Bronchial epithelial cell (primary cell): ENCODE measurements at regions not wholly inside any gene's neighbourhood (a gene's known extent, or its start where the extent isn't known, plus 50 kb on each side); places are given as distances from the start of the nearest gene placed in this dataset.
A peak's percentile ranks its signal among the peaks of the same experiment; 100 is the strongest.

Experiments used
- DNase-seq: peaks from one replicate; pipeline ENCODE4 v3.0.0-alpha.2; 2010; ENCODE audit warnings: low read depth
- FAIRE-seq: peaks from 2 replicates; lab custom pipeline; 2011; peaks lifted over from hg19 to GRCh38; lab: Jason Lieb, UNC
- H3K27me3 ChIP-seq: 2 replicates; pipeline ENCODE4 v1.5.1; 2011; ENCODE audit warnings: low read length; ENCODE audit not compliant: control insufficient read depth, insufficient read depth
- H3K36me3 ChIP-seq: 2 replicates; pipeline ENCODE4 v1.5.1; 2011; ENCODE audit warnings: low read length; ENCODE audit not compliant: control insufficient read depth, insufficient read depth
- H3K4me3 ChIP-seq: 2 replicates; pipeline ENCODE4 v1.5.1; 2011; ENCODE audit warnings: mild to moderate bottlenecking, low read depth, low read length, control low read depth
- TF ChIP-seq, protein P1 (sequence below): IDR thresholded peaks from 2 replicates; pipeline ENCODE4 v1.5.1; 2011; ENCODE audit warnings: mild to moderate bottlenecking, moderate library complexity, low read length, control low read depth, inconsistent platforms; ENCODE audit not compliant: insufficient read depth, severe bottlenecking

DNA sequence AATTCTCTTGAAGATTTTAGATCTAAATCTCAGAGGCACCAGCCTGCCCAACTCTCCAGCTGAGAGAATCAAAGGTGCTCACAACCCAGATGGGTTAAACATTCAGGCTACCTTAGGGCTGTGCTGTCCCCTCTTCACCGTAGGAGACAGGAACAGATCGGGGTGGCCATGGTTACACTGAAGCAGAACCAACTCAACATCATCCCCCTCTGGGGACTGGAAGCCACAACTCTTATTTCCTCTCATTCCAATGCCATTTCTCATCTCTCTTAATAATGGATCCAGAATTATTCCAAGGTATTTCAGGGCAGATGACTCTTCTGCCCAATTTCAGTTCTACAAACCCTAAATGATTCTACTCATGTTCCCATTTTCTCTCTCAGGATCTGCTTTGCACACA, 109.7 kb downstream of the NKX6-1 start:
- Histone ChIP-seq H3K4me3 (no peak overlapping the region), H3K36me3 (no peaks in the 10 kb centered on the region), H3K27me3 (no peaks in the 10 kb centered on the region)
- no peak for FAIRE-seq
- TF ChIP-seq, protein P1, sequence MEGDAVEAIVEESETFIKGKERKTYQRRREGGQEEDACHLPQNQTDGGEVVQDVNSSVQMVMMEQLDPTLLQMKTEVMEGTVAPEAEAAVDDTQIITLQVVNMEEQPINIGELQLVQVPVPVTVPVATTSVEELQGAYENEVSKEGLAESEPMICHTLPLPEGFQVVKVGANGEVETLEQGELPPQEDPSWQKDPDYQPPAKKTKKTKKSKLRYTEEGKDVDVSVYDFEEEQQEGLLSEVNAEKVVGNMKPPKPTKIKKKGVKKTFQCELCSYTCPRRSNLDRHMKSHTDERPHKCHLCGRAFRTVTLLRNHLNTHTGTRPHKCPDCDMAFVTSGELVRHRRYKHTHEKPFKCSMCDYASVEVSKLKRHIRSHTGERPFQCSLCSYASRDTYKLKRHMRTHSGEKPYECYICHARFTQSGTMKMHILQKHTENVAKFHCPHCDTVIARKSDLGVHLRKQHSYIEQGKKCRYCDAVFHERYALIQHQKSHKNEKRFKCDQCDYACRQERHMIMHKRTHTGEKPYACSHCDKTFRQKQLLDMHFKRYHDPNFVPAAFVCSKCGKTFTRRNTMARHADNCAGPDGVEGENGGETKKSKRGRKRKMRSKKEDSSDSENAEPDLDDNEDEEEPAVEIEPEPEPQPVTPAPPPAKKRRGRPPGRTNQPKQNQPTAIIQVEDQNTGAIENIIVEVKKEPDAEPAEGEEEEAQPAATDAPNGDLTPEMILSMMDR, result no peak
- DNase-seq, result no peak

DNA sequence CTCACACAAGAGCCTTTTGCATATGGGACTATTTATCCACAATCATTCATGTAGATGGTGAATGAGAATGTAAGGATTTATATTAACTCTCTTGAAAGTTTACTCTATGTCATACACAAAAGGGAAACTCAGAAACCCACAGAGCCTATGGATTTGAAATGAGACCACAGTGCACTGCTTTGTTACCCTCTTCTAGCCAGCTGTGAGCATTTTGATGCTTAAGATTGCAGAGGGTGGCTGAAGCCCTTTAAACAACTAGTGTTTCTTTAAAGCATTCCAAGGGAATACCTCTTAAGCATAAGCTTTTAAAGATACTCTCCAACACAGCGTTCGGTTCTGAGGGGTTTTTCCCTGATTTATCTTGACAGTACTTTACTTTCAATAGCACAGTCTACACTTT, 113.9 kb downstream of the NKX6-1 start:
- no peak overlapping the region for H3K4me3 ChIP-seq
- no peaks in the 10 kb centered on the region for H3K36me3 ChIP-seq
- TF ChIP-seq, protein P1, result no peak
- H3K27me3 ChIP-seq, result no peaks in the 10 kb centered on the region
- no peak for DNase-seq
- no peak for FAIRE-seq

DNA sequence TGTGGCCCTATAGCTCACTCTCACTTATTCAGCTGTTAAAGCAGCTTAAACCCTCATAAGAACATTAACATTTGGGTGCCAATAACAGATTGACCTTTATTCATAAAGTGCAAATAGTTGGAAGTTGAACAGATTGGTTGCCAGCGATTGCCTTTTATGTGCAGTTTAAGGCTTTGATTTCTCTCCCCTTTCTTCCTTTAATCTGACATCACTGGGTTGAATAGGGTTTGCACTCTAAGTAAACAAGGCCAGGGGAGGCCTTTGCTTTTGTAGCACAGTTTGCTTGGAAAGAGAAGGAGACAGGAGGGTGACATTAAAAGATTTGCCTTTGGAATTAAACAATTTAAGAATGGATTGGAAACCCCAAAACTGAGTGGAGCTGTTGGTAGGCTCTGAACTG, 114.3 kb downstream of the NKX6-1 start:
- Histone ChIP-seq H3K36me3 (no peaks in the 10 kb centered on the region), H3K4me3 (no peak overlapping the region), H3K27me3 (no peaks in the 10 kb centered on the region)
- TF ChIP-seq, protein P1, result no peak
- DNase-seq (no peak), FAIRE-seq (no peak)

DNA sequence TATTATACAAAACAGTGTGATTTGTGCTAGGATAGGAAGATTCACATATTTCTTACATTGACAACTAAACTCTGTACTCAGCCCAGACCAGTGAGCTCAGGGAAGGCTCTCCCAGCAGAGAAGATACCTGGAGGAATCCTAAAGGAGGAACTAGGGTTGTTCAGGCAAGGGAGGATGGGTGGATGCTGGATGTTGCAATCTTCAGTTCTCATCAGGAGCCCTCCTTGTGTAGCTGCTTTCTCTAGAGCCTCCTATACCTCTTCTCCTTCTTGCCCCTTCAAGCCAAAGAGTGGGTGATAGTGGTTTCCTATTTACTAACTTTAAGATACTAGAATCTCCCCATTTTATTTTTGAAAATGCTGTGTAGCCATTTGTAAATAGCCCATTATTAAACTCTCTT, 117.3 kb downstream of the NKX6-1 start:
- DNase-seq (no peak), FAIRE-seq (no peak)
- no peak overlapping the region for H3K4me3 ChIP-seq
- no peaks in the 10 kb centered on the region for H3K36me3 ChIP-seq
- H3K27me3 ChIP-seq, result no peaks in the 10 kb centered on the region
- TF ChIP-seq, protein P1, result no peak

DNA sequence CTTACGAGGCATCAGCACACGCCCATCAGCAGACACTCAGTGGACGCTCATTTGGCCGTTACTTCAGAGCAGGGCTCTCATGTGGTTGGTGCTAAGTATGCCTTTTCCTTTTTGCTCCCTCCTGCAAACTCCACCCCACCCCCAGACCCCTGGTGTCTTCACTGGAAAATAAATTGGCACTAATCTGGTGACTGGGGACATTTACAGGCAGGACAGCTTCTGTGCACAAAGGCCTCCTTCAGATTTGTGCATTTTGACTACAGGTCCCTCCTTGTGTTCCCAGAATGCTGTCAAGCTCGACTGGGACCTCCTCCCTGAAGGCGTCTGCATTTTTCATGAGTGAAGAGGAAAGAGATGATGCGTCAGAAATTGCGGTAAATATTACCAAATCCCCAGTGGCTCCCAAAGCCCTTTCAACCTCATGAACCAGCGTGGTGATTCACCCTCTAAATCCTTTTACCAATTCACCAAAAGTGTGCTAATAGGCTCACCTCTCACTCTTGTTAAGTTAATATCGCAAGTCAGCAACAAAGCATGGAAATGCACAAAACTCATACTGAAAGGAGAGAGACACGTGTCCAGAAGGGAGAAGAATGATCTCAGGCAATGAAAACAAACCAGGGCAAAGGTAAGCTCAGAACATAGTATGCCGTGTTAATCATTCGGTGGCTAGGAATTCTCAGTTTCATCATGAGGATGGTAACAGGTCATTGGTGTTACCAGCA, 119.0 kb downstream of the NKX6-1 start:
- FAIRE-seq (no peak), DNase-seq (peak; percentile 41)
- no peak overlapping the region for H3K4me3 ChIP-seq
- no peaks in the 10 kb centered on the region for H3K36me3 ChIP-seq
- TF ChIP-seq, protein P1, result no peak
- H3K27me3 ChIP-seq, result no peaks in the 10 kb centered on the region

DNA sequence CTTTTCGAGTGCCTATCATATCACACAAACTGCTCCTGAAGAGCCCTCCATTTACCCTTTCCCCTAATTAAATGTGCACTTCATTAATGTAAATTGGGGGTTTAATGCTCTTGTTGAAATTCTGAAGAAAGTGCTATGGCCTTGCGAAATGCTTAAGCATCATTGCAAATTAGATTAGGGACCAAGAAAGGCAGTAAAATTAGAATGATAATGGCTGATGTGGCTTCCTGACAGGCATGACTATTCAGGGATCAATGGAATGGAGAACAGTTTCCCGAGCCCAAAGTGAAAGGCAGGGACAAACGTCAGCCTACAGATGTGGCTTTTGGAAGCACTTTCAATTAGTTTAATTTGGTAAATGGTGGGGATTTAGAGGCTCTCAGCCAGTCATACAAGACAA, 120.1 kb downstream of the NKX6-1 start:
- TF ChIP-seq, protein P1, result no peak
- no peak overlapping the region for H3K4me3 ChIP-seq
- no peaks in the 10 kb centered on the region for H3K36me3 ChIP-seq
- FAIRE-seq (no peak), DNase-seq (no peak)
- no peaks in the 10 kb centered on the region for H3K27me3 ChIP-seq
